ENCODE measurements at regions not wholly inside any gene's neighbourhood (a gene's known extent, or its start where the extent isn't known, plus 50 kb on each side); places are given as distances from the start of the nearest gene placed in this dataset.

DNA sequence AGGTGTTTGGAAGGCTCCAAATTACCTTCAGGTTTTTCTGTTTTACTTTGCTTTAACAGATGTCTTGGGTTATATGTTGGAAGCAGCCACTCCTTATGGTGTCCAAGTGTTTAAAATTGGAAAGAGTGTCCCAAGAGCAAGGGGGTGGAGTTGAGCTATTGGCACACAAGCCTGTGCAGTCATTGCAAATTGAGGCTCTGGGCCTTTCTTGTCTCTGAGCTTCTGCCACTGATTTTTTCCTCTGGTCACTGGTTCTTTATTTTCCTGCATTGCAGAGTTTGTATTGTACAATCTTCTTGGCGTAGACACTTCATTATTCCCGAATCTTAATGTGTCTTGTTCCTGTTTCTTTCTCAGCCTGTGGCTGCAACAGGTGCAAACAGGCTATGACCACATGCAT lies 598.8 kb downstream of the RNF144B start (continued):
- TF ChIP-seq SREBF1 (IDR thresholded peaks at IDR 0.05; ENCODE audit: low read length) (no peak), NFYB (IDR thresholded peaks at IDR 0.05; ENCODE audit: insufficient read depth, low read depth, low read length) (no peak), ZZZ3 (IDR thresholded peaks at IDR 0.05; ENCODE audit: control insufficient read depth, insufficient read length, low read depth) (no peak), LARP7 (IDR thresholded peaks at IDR 0.05) (no peak)

DNA sequence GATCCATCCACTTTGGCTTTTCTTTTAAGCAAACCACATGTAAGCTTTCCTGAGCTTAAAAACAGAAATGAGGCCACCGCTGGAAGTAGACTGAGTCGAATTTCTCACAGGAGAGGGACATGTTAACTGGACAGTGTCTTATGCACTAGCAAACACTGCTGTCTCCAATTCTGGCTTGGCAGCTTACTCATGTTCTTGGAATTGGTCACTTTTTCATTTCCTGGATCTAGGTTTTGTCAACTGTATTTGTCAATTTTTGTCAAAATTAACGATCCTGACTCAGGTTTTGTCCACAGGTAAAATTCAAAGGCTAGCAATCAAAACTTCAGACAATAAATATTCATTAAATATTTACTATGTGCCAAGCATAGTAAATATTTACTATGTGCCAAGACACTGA lies 601.5 kb downstream of the RNF144B start:
- CTCF ChIA-PET: interaction anchor here (1.5 kb wide), 1 partner anchor 12 kb away, joined by 4 read pairs; no protein-coding TSS in a partner anchor
- SMC1A ChIA-PET (ENCODE audit: uncharacterized antibody, unreplicated experiment): no interaction called here
- H4K20me1 ChIP-seq (ENCODE audit: control insufficient read depth, insufficient read depth): no peaks in the 10 kb centered on the region
- no peak overlapping the region for H3K9ac ChIP-seq (ENCODE audit: control insufficient read depth, insufficient read depth, low read length)
- no peak overlapping the region for H3K4me3 ChIP-seq
- no peak for DNase-seq (ENCODE audit: low read depth, low spot score)
- intact Hi-C loops (cut with micrococcal nuclease; ENCODE audit: unreplicated experiment) (no loop called here), in situ Hi-C loops (cut with MboI) (no loop called here)
- no peak overlapping the region for H3K27ac ChIP-seq (ENCODE audit: control insufficient read depth, insufficient read depth)
- WGBS (ENCODE audit: insufficient coverage, insufficient replicate concordance, low lambda C conversion rate, missing lambda C conversion rate): 0% methylated on average over 3 of the region's 3 CpGs
- BruUV-seq (replicated peaks): no TSS peak
- RAD21 ChIA-PET (ENCODE audit: unreplicated experiment): no interaction called here
- no peaks in the 10 kb centered on the region for H3K4me1 ChIP-seq (ENCODE audit: control insufficient read depth, insufficient read depth, low read length)
- ATAC-seq: no peak
- no peaks in the 10 kb centered on the region for H3K79me2 ChIP-seq (ENCODE audit: control insufficient read depth, insufficient read depth, low read length)
- no peak for FAIRE-seq
- no peaks in the 10 kb centered on the region; a peak in 2 of 4 replicates for H3K27me3 ChIP-seq (replicated peaks in 1 of 2; ENCODE audit: control insufficient read depth in 2 of 2, insufficient read depth in 2 of 2, low read length in 1 of 2)
- no peaks in the 10 kb centered on the region for H3K9me3 ChIP-seq (replicated peaks; ENCODE audit: control insufficient read depth, insufficient read depth, low read length)
- H3K4me2 ChIP-seq (ENCODE audit: control insufficient read depth, insufficient read depth): no peak overlapping the region
- POLR2A ChIA-PET: no interaction called here
- H2AFZ ChIP-seq (ENCODE audit: control insufficient read depth, low read depth, low read length): no peak overlapping the region
- H3K36me3 ChIP-seq (ENCODE audit: control insufficient read depth in 2 of 2, insufficient read depth in 2 of 2, low read length in 1 of 2): no peaks in the 10 kb centered on the region
- TF ChIP-seq, protein P1, sequence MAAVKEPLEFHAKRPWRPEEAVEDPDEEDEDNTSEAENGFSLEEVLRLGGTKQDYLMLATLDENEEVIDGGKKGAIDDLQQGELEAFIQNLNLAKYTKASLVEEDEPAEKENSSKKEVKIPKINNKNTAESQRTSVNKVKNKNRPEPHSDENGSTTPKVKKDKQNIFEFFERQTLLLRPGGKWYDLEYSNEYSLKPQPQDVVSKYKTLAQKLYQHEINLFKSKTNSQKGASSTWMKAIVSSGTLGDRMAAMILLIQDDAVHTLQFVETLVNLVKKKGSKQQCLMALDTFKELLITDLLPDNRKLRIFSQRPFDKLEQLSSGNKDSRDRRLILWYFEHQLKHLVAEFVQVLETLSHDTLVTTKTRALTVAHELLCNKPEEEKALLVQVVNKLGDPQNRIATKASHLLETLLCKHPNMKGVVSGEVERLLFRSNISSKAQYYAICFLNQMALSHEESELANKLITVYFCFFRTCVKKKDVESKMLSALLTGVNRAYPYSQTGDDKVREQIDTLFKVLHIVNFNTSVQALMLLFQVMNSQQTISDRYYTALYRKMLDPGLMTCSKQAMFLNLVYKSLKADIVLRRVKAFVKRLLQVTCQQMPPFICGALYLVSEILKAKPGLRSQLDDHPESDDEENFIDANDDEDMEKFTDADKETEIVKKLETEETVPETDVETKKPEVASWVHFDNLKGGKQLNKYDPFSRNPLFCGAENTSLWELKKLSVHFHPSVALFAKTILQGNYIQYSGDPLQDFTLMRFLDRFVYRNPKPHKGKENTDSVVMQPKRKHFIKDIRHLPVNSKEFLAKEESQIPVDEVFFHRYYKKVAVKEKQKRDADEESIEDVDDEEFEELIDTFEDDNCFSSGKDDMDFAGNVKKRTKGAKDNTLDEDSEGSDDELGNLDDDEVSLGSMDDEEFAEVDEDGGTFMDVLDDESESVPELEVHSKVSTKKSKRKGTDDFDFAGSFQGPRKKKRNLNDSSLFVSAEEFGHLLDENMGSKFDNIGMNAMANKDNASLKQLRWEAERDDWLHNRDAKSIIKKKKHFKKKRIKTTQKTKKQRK (IDR thresholded peaks at IDR 0.05; ENCODE audit: low read depth, low read length): no peak
- TF ChIP-seq NR2C1 (IDR thresholded peaks at IDR 0.05) (no peak), FOS (IDR thresholded peaks at IDR 0.05; ENCODE audit: borderline replicate concordance, extremely low read depth, insufficient read length) (no peak), CREB1 (IDR thresholded peaks at IDR 0.05; ENCODE audit: low read depth) (no peak), RCOR1 (conservative IDR thresholded peaks at IDR 0.05; ENCODE audit: low read depth, low read length) (no peak), ZNF622 (IDR thresholded peaks at IDR 0.05) (no peak), IKZF1 (conservative IDR thresholded peaks at IDR 0.05) (no peak), ASH2L (IDR thresholded peaks at IDR 0.05; ENCODE audit: borderline replicate concordance, low read depth) (no peak), BRCA1 (IDR thresholded peaks at IDR 0.05; ENCODE audit: low read depth, low read length) (no peak), NBN (IDR thresholded peaks at IDR 0.05) (no peak), DPF2 (IDR thresholded peaks at IDR 0.05) (no peak), YY1 (IDR thresholded peaks at IDR 0.05; ENCODE audit: low read depth, low read length) (no peak)
- TF ChIP-seq, protein P2, sequence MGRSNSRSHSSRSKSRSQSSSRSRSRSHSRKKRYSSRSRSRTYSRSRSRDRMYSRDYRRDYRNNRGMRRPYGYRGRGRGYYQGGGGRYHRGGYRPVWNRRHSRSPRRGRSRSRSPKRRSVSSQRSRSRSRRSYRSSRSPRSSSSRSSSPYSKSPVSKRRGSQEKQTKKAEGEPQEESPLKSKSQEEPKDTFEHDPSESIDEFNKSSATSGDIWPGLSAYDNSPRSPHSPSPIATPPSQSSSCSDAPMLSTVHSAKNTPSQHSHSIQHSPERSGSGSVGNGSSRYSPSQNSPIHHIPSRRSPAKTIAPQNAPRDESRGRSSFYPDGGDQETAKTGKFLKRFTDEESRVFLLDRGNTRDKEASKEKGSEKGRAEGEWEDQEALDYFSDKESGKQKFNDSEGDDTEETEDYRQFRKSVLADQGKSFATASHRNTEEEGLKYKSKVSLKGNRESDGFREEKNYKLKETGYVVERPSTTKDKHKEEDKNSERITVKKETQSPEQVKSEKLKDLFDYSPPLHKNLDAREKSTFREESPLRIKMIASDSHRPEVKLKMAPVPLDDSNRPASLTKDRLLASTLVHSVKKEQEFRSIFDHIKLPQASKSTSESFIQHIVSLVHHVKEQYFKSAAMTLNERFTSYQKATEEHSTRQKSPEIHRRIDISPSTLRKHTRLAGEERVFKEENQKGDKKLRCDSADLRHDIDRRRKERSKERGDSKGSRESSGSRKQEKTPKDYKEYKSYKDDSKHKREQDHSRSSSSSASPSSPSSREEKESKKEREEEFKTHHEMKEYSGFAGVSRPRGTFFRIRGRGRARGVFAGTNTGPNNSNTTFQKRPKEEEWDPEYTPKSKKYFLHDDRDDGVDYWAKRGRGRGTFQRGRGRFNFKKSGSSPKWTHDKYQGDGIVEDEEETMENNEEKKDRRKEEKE (IDR thresholded peaks at IDR 0.05): no peak

Measured in GM12878 (cell line).